ENCODE measurements at regions not wholly inside any gene's neighbourhood (a gene's known extent, or its start where the extent isn't known, plus 50 kb on each side); places are given as distances from the start of the nearest gene placed in this dataset.
"Not testable (repeated sequence)": the region's sequence is repeated elsewhere in the genome, so short reads cannot be mapped to it uniquely, and the experiment has no call there.

DNA sequence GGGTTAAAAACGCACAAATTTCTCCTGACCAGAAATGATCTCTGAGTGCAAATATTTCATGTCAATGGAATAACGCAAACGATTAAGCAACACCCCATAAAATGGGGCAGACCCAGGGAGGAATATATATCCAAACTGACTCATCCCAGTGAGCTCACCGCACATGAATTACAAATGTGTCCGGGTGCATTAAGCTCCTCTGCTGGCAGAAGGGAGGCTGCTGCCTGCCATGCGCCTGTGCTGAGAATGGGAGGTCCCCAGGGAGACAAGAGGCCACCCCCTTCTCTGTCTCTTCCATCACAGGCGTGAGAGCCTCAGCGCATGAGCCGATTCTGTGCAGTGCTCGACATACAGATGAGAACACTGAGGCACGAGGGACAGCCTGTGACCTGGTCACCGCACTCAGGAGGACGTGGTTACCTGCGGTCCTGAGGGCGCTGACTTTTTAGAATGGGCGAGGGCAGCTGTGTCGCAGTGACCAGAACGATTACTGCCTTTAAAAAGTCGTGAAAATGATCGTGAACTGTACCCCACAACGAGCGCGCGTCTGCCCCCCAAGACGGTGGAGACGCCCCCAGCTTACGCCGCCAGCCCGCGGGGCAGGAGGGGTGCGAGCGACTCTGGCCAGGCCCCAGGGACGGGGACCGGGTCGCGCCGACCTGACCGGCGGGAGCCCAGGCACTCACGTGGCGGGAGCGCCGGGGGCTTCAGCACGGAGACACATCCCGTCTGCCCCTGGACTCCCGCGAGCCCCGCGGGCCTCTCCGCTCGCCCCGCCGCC is 188.5 kb downstream of the ADRA2C start:
- TF ChIP-seq, protein P1, sequence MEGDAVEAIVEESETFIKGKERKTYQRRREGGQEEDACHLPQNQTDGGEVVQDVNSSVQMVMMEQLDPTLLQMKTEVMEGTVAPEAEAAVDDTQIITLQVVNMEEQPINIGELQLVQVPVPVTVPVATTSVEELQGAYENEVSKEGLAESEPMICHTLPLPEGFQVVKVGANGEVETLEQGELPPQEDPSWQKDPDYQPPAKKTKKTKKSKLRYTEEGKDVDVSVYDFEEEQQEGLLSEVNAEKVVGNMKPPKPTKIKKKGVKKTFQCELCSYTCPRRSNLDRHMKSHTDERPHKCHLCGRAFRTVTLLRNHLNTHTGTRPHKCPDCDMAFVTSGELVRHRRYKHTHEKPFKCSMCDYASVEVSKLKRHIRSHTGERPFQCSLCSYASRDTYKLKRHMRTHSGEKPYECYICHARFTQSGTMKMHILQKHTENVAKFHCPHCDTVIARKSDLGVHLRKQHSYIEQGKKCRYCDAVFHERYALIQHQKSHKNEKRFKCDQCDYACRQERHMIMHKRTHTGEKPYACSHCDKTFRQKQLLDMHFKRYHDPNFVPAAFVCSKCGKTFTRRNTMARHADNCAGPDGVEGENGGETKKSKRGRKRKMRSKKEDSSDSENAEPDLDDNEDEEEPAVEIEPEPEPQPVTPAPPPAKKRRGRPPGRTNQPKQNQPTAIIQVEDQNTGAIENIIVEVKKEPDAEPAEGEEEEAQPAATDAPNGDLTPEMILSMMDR (IDR thresholded peaks at IDR 0.05; ENCODE audit: low read depth, low read length): not testable (repeated sequence)
- TF ChIP-seq EZH2phosphoT487 (IDR thresholded peaks at IDR 0.05; ENCODE audit: low read depth): not testable (repeated sequence)

Measured in OCI-LY3 (cell line).